ENCODE measurements at regions not wholly inside any gene's neighbourhood (a gene's known extent, or its start where the extent isn't known, plus 50 kb on each side); places are given as distances from the start of the nearest gene placed in this dataset.

- no peak for TF ChIP-seq POLR2AphosphoS5 (IDR thresholded peaks at IDR 0.05; ENCODE audit: low read depth, low read length)
- no peak for TF ChIP-seq TAF1 (IDR thresholded peaks at IDR 0.05; ENCODE audit: borderline replicate concordance, insufficient read depth, low read length)
- no peak for TF ChIP-seq REST (IDR thresholded peaks at IDR 0.05; ENCODE audit: insufficient read depth in 1 of 2, low read depth in 2 of 2, low read length in 2 of 2)
- TF ChIP-seq SIN3A (IDR thresholded peaks at IDR 0.05; ENCODE audit: borderline replicate concordance, insufficient read depth, low read length): no peak
- no peak for TF ChIP-seq FOXP2 (optimal IDR thresholded peaks at IDR 0.05; ENCODE audit: borderline replicate concordance, extremely low read depth, extremely low read length, insufficient read depth)
These were observed 175.3 kb downstream of the INHBB start for GRCh38 chr2:120520929-120521912.

All from PFSK-1 (cell line).